Loucy (cell line): ENCODE measurements at regions not wholly inside any gene's neighbourhood (a gene's known extent, or its start where the extent isn't known, plus 50 kb on each side); places are given as distances from the start of the nearest gene placed in this dataset.

Experiments
- H2AFZ ChIP-seq: fragments of 200-600 bp; sonication (generic); 2 replicates; pipeline ENCODE4 v1.6.0; 2016; ENCODE audit warnings: antibody characterized with exemption, mild to moderate bottlenecking, low read length, moderate library complexity
- H3F3A ChIP-seq: fragments of 200-600 bp; 2 replicates; pipeline ENCODE4 v1.6.0; 2016; ENCODE audit warnings: antibody characterized with exemption, low read depth, mild to moderate bottlenecking
- H3K27me3 ChIP-seq: fragments of 200-600 bp; sonication (generic); 2 replicates; pipeline ENCODE4 v1.6.1; 2014; ENCODE audit warnings: low read length, mild to moderate bottlenecking; ENCODE audit not compliant: insufficient read depth, poor library complexity, severe bottlenecking
- H3K36me3 ChIP-seq: fragments of 200-600 bp; sonication (generic); 2 replicates; pipeline ENCODE4 v1.6.1; 2016; ENCODE audit warnings: low read length; ENCODE audit not compliant: insufficient read depth
- H3K4me1 ChIP-seq: fragments of 200-600 bp; sonication (generic); 2 replicates; pipeline ENCODE4 v1.5.1; 2014; ENCODE audit warnings: low read length, mild to moderate bottlenecking; ENCODE audit not compliant: insufficient read depth, poor library complexity, severe bottlenecking
- H3K4me2 ChIP-seq: fragments of 200-600 bp; sonication (generic); 2 replicates; pipeline ENCODE4 v1.6.0; 2014; ENCODE audit warnings: antibody characterized with exemption, low read length, low read depth, mild to moderate bottlenecking; ENCODE audit not compliant: poor library complexity, severe bottlenecking
- H3K4me3 ChIP-seq: fragments of 200-600 bp; sonication (generic); 2 replicates; pipeline ENCODE4 v1.5.1; 2014; ENCODE audit warnings: low read length, mild to moderate bottlenecking, mixed read lengths; ENCODE audit not compliant: poor library complexity, severe bottlenecking
- H3K79me2 ChIP-seq: fragments of 200-600 bp; sonication (generic); 2 replicates; pipeline ENCODE4 v1.6.1; 2014; ENCODE audit warnings: low read length; ENCODE audit not compliant: insufficient read depth
- H3K9ac ChIP-seq: fragments of 200-600 bp; sonication (generic); 2 replicates; pipeline ENCODE4 v1.6.0; 2014; ENCODE audit warnings: mild to moderate bottlenecking, low read depth, low read length, moderate library complexity; ENCODE audit not compliant: poor library complexity, severe bottlenecking
- H3K9me2 ChIP-seq: fragments of 200-600 bp; sonication (generic); replicated peaks from 2 replicates; pipeline ENCODE4 v1.6.1; 2016; ENCODE audit warnings: low read depth, low read length, mixed read lengths
- H3K9me3 ChIP-seq: fragments of 200-600 bp; sonication (generic); 2 replicates; pipeline ENCODE4 v1.6.1; 2014; ENCODE audit warnings: mild to moderate bottlenecking, antibody characterized with exemption, low read length, low read depth; ENCODE audit not compliant: insufficient read depth
- H4K20me1 ChIP-seq: fragments of 200-600 bp; sonication (generic); 2 replicates; pipeline ENCODE4 v1.6.0; 2014; ENCODE audit warnings: antibody characterized with exemption, low read length, mild to moderate bottlenecking; ENCODE audit not compliant: insufficient read depth, poor library complexity, severe bottlenecking
- EZH2phosphoT487 ChIP-seq: fragments of 200-600 bp; IDR thresholded peaks from 2 replicates; pipeline ENCODE4 v1.6.1; 2018; ENCODE audit warnings: antibody characterized with exemption, mild to moderate bottlenecking, moderate library complexity, borderline replicate concordance
- TF ChIP-seq, protein P1 (sequence below): fragments of 200-600 bp; sonication (generic); conservative IDR thresholded peaks from 2 replicates; pipeline ENCODE4 v1.5.1; 2014; ENCODE audit warnings: mild to moderate bottlenecking, antibody characterized with exemption, low read length

DNA sequence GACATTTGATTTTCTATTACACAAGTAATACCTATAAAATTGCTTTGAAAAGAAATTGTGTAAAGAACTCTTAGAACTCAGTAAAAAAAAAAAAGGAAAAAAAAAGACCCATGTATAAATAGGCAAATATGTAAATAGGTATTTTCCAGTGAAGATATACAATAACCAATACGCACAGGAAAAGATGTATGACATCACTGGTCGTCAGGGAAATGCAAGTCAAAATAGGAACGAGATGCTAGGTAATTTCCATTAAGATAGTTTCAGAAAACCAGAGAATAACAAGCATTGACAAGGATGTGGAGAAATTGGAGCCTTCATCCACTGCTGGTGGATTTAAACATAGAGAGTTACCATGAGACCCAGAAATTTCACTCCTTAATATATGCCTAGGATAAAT lies 708.8 kb downstream of the MTRR start:
- Histone ChIP-seq H3K9me2 (no peaks in the 10 kb centered on the region), H3K4me1 (no peaks in the 10 kb centered on the region), H3K4me2 (no peak overlapping the region), H2AFZ (no peak overlapping the region), H3K9ac (no peak overlapping the region), H3K79me2 (no peaks in the 10 kb centered on the region), H3K27me3 (no peaks in the 10 kb centered on the region), H3K4me3 (no peak overlapping the region), H3K9me3 (no peaks in the 10 kb centered on the region), H3K36me3 (no peaks in the 10 kb centered on the region), H4K20me1 (no peaks in the 10 kb centered on the region), H3F3A (no peaks in the 10 kb centered on the region)
- TF ChIP-seq, protein P1, sequence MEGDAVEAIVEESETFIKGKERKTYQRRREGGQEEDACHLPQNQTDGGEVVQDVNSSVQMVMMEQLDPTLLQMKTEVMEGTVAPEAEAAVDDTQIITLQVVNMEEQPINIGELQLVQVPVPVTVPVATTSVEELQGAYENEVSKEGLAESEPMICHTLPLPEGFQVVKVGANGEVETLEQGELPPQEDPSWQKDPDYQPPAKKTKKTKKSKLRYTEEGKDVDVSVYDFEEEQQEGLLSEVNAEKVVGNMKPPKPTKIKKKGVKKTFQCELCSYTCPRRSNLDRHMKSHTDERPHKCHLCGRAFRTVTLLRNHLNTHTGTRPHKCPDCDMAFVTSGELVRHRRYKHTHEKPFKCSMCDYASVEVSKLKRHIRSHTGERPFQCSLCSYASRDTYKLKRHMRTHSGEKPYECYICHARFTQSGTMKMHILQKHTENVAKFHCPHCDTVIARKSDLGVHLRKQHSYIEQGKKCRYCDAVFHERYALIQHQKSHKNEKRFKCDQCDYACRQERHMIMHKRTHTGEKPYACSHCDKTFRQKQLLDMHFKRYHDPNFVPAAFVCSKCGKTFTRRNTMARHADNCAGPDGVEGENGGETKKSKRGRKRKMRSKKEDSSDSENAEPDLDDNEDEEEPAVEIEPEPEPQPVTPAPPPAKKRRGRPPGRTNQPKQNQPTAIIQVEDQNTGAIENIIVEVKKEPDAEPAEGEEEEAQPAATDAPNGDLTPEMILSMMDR, result no peak
- no peak for TF ChIP-seq EZH2phosphoT487

DNA sequence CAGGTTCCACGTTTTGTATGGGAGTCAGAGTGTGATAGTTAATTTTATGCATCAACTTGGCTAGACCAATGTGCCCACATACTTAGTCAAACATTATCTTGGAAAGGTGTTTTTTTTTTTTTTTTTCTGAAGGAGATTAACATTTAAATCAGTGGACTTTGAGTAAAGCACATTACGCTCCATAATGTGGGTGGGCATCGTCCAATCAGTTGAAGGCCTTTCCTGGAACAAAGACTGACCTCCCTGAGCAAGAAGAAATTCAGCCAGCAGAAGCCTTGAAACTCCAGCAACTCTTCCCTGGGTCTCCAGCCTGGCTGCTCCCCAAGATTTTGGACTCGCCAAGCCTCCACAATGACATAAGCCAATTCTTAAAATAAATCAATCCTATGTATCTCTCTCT lies 711.4 kb downstream of the MTRR start:
- H3K9me3 ChIP-seq, result no peaks in the 10 kb centered on the region
- no peaks in the 10 kb centered on the region for H4K20me1 ChIP-seq
- H2AFZ ChIP-seq, result no peak overlapping the region
- no peaks in the 10 kb centered on the region for H3K9me2 ChIP-seq
- H3K79me2 ChIP-seq, result no peaks in the 10 kb centered on the region
- H3K36me3 ChIP-seq, result no peaks in the 10 kb centered on the region
- H3F3A ChIP-seq, result no peaks in the 10 kb centered on the region
- TF ChIP-seq EZH2phosphoT487, result no peak
- TF ChIP-seq, protein P1, result no peak
- H3K4me2 ChIP-seq, result no peak overlapping the region
- no peak overlapping the region for H3K4me3 ChIP-seq
- H3K27me3 ChIP-seq, result no peaks in the 10 kb centered on the region
- H3K9ac ChIP-seq, result no peak overlapping the region
- no peaks in the 10 kb centered on the region for H3K4me1 ChIP-seq

DNA sequence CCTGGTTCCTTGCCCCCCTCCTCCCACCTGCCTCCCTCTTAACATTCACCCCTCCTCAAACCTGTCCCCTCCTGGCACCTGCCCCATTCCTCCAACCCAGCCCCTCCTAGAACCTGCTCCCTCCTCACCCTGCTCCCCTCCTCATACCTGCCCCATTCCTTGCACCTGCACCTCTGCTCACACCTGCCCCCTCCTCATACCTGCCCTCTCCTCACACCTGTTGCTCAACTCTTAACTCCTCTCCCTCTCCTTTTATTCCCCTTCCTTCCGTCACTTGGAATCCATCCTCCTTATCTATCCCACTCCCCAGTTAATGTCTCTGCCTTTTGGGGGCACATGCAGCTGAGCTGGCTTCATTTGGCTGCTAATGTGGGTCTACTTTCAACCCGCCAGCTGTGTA lies 712.1 kb downstream of the MTRR start:
- Histone ChIP-seq H3K4me3 (no peak overlapping the region), H3K4me1 (no peaks in the 10 kb centered on the region), H3K27me3 (no peaks in the 10 kb centered on the region), H2AFZ (no peak overlapping the region), H3F3A (no peaks in the 10 kb centered on the region), H3K9ac (no peak overlapping the region), H3K9me3 (no peaks in the 10 kb centered on the region), H3K9me2 (no peaks in the 10 kb centered on the region), H3K36me3 (no peaks in the 10 kb centered on the region), H4K20me1 (no peaks in the 10 kb centered on the region), H3K79me2 (no peaks in the 10 kb centered on the region), H3K4me2 (no peak overlapping the region)
- TF ChIP-seq, protein P1, result no peak
